OCI-LY1 (cell line): ENCODE measurements at regions not wholly inside any gene's neighbourhood (a gene's known extent, or its start where the extent isn't known, plus 50 kb on each side); places are given as distances from the start of the nearest gene placed in this dataset.
A peak's percentile ranks its signal among the peaks of the same experiment; 100 is the strongest.

Experiments
- H2AFZ ChIP-seq: fragments of 200-600 bp; sonication (generic), shearing (Covaris generic); 2 replicates; pipeline ENCODE4 v1.6.0; 2014; ENCODE audit warnings: antibody characterized with exemption, mild to moderate bottlenecking, low read length
- H3F3A ChIP-seq: fragments of 200-600 bp; sonication (generic), shearing (Covaris generic); 2 replicates; pipeline ENCODE4 v1.6.0; 2014; ENCODE audit warnings: mild to moderate bottlenecking, antibody characterized with exemption, low read length, moderate library complexity; ENCODE audit not compliant: insufficient read depth
- H3K27ac ChIP-seq: fragments of 200-600 bp; sonication (generic); 2 replicates; pipeline ENCODE4 v1.5.1; 2014; ENCODE audit warnings: low read length, mixed run types, mild to moderate bottlenecking, low read depth; ENCODE audit not compliant: poor library complexity, severe bottlenecking
- H3K27me3 ChIP-seq: fragments of 200-600 bp; sonication (generic); 2 replicates; pipeline ENCODE4 v1.6.0; 2014; ENCODE audit warnings: antibody characterized with exemption, mild to moderate bottlenecking, low read length, moderate library complexity; ENCODE audit not compliant: insufficient read depth
- H3K36me3 ChIP-seq: fragments of 200-600 bp; sonication (generic); 2 replicates; pipeline ENCODE4 v1.6.1; 2014; ENCODE audit warnings: mild to moderate bottlenecking, antibody characterized with exemption, low read length, moderate library complexity, mixed read lengths; ENCODE audit not compliant: insufficient read depth
- H3K4me1 ChIP-seq: fragments of 200-600 bp; sonication (generic); 2 replicates; pipeline ENCODE4 v1.5.1; 2014; ENCODE audit warnings: mild to moderate bottlenecking, low read length, moderate library complexity; ENCODE audit not compliant: insufficient read depth, severe bottlenecking
- H3K4me2 ChIP-seq: fragments of 200-600 bp; sonication (generic), shearing (Covaris generic); 2 replicates; pipeline ENCODE4 v1.6.1; 2014; ENCODE audit warnings: low read length
- H3K4me3 ChIP-seq: fragments of 200-600 bp; sonication (generic); 2 replicates; pipeline ENCODE4 v1.5.1; 2014; ENCODE audit warnings: low read length, low read depth, mild to moderate bottlenecking, mixed read lengths; ENCODE audit not compliant: poor library complexity, severe bottlenecking
- H3K79me2 ChIP-seq: fragments of 200-600 bp; shearing (Covaris generic); 2 replicates; pipeline ENCODE4 v1.6.1; 2016; ENCODE audit warnings: mixed run types, low read length, mixed read lengths; ENCODE audit not compliant: insufficient read depth
- H3K9ac ChIP-seq: fragments of 200-600 bp; sonication (generic), shearing (Covaris generic); 2 replicates; pipeline ENCODE4 v1.6.1; 2014; ENCODE audit warnings: mild to moderate bottlenecking, low read length, mixed read lengths
- H3K9me2 ChIP-seq: fragments of 200-600 bp; sonication (generic), shearing (Covaris generic); 2 replicates; pipeline ENCODE4 v1.6.1; 2014; ENCODE audit warnings: low read depth, mild to moderate bottlenecking, low read length, mixed read lengths
- H3K9me3 ChIP-seq: fragments of 200-600 bp; shearing (Covaris generic); 2 replicates; pipeline ENCODE4 v1.6.1; 2014; ENCODE audit warnings: low read length, mixed read lengths
- H4K20me1 ChIP-seq: fragments of 200-600 bp; sonication (generic), shearing (Covaris generic); 2 replicates; pipeline ENCODE4 v1.6.0; 2016; ENCODE audit warnings: mild to moderate bottlenecking, low read length; ENCODE audit not compliant: insufficient read depth
- EZH2 ChIP-seq: fragments of 200-600 bp; sonication (generic), shearing (Covaris generic); IDR thresholded peaks from 2 replicates; pipeline ENCODE4 v1.8.0; 2017; ENCODE audit warnings: borderline replicate concordance, mixed run types, mild to moderate bottlenecking, antibody characterized with exemption, low read length, moderate library complexity, mixed read lengths
- TF ChIP-seq, protein P1 (sequence below): fragments of 200-600 bp; sonication (generic), shearing (Covaris generic); IDR thresholded peaks from 2 replicates; pipeline ENCODE4 v1.5.1; 2017; ENCODE audit warnings: mild to moderate bottlenecking, antibody characterized with exemption, low read length, moderate library complexity, mixed read lengths

DNA sequence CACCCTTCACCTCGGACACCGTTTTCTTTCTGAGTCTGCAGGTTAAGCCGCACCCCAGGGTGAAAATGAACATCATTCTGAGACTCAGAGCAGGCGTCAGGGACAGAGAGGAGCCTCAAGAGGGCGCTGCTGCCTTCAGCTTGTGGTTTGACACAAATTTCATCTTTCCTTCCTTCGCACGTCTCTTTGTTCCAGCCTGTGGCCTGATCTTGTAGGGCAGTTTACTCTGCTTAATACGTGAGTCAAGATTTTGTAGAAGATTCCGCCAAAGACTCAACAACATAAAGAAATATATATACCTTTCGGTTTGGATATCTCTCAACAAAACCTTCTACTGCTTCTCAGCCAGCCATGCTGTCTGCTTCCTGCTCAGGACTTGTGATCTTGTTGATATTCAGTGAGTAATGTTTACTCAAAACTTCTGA is 329.3 kb upstream of the OR4E1 start:
- no peak overlapping the region for H2AFZ ChIP-seq
- no peak overlapping the region for H3K4me3 ChIP-seq
- H3K27ac ChIP-seq, result no peak overlapping the region
- H3K9me2 ChIP-seq, result no peaks in the 10 kb centered on the region
- H4K20me1 ChIP-seq, result no peaks in the 10 kb centered on the region
- H3K4me1 ChIP-seq, result no peaks in the 10 kb centered on the region
- no peaks in the 10 kb centered on the region for H3F3A ChIP-seq
- H3K36me3 ChIP-seq, result no peaks in the 10 kb centered on the region
- H3K27me3 ChIP-seq, result no peaks in the 10 kb centered on the region
- no peak overlapping the region for H3K9ac ChIP-seq
- TF ChIP-seq, protein P1, sequence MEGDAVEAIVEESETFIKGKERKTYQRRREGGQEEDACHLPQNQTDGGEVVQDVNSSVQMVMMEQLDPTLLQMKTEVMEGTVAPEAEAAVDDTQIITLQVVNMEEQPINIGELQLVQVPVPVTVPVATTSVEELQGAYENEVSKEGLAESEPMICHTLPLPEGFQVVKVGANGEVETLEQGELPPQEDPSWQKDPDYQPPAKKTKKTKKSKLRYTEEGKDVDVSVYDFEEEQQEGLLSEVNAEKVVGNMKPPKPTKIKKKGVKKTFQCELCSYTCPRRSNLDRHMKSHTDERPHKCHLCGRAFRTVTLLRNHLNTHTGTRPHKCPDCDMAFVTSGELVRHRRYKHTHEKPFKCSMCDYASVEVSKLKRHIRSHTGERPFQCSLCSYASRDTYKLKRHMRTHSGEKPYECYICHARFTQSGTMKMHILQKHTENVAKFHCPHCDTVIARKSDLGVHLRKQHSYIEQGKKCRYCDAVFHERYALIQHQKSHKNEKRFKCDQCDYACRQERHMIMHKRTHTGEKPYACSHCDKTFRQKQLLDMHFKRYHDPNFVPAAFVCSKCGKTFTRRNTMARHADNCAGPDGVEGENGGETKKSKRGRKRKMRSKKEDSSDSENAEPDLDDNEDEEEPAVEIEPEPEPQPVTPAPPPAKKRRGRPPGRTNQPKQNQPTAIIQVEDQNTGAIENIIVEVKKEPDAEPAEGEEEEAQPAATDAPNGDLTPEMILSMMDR, result peak; percentile 74
- TF ChIP-seq EZH2, result no peak
- H3K4me2 ChIP-seq, result no peak overlapping the region
- H3K9me3 ChIP-seq, result no peaks in the 10 kb centered on the region
- no peaks in the 10 kb centered on the region for H3K79me2 ChIP-seq

DNA sequence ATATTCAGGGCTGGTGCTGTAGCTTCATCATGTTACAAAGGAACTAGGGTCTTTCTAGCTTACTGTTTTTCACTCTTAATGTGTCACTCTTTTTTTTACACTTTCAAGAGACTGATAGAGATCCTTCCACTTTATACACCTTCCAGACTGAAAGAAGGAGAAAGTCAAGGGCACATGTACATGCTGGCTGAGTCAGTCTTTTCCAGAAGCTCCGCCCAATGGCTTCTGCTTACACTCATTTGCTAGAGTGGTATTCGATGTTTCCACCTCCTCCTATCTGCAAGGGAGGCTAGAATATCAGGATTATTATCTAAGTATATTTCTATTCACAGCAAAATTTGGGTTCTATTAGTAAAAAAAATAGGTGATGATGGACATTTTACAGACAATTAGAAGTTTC is 325.8 kb upstream of the OR4E1 start:
- H3K9ac ChIP-seq, result no peak overlapping the region
- H3K4me2 ChIP-seq, result no peak overlapping the region
- no peaks in the 10 kb centered on the region for H3K79me2 ChIP-seq
- H3K9me2 ChIP-seq, result no peaks in the 10 kb centered on the region
- H3K27me3 ChIP-seq, result no peaks in the 10 kb centered on the region
- H3F3A ChIP-seq, result no peaks in the 10 kb centered on the region
- TF ChIP-seq, protein P1, result no peak
- TF ChIP-seq EZH2, result no peak
- H4K20me1 ChIP-seq, result no peaks in the 10 kb centered on the region
- H3K9me3 ChIP-seq, result no peaks in the 10 kb centered on the region
- no peaks in the 10 kb centered on the region for H3K36me3 ChIP-seq
- no peak overlapping the region for H3K4me3 ChIP-seq
- no peaks in the 10 kb centered on the region for H3K4me1 ChIP-seq
- no peak overlapping the region for H3K27ac ChIP-seq
- H2AFZ ChIP-seq, result no peak overlapping the region

DNA sequence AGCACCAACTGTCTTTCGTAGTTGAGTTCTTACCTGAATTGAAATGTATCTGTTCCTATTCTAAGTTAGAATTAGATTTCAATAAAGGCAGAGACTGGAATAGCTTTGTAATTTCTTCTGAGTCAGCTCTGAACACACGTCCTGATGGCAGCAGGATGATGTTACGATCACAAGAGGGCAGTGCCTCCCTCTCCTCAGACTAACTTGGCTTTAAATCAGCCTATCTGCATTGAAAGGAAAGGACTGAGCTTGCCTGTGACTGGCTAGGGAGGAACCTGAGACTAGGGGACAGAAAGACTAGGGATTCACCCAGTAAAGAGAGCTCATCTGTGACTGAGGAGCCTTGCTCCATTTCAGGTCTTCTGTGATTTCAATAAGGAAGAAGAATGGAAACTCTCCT is 323.7 kb upstream of the OR4E1 start:
- no peaks in the 10 kb centered on the region for H3K27me3 ChIP-seq
- H3K27ac ChIP-seq, result no peak overlapping the region
- no peaks in the 10 kb centered on the region for H3K4me1 ChIP-seq
- no peaks in the 10 kb centered on the region for H3K79me2 ChIP-seq
- no peaks in the 10 kb centered on the region for H3K9me3 ChIP-seq
- H3K36me3 ChIP-seq, result no peaks in the 10 kb centered on the region
- no peak overlapping the region for H3K4me3 ChIP-seq
- no peak overlapping the region for H3K4me2 ChIP-seq
- no peaks in the 10 kb centered on the region for H3K9me2 ChIP-seq
- H2AFZ ChIP-seq, result no peak overlapping the region
- TF ChIP-seq, protein P1, result peak; percentile 35; the same call in 1 of the 2 replicates
- TF ChIP-seq EZH2, result no peak
- no peak overlapping the region for H3K9ac ChIP-seq
- no peaks in the 10 kb centered on the region for H3F3A ChIP-seq
- H4K20me1 ChIP-seq, result no peaks in the 10 kb centered on the region
